GM12878 (cell line): ENCODE measurements at regions not wholly inside any gene's neighbourhood (a gene's known extent, or its start where the extent isn't known, plus 50 kb on each side); places are given as distances from the start of the nearest gene placed in this dataset.

Experiments used
- ATAC-seq: fragments of 200-7000 bp; cut with Tn5 transposase; 3 replicates; pipeline ENCODE4 v1.9.1; 2020; ENCODE audit warnings: mild to moderate bottlenecking, moderate library complexity
- BruUV-seq: library from RNA; stranded (reverse); fragments of 400-500 nt; replicated peaks from 2 replicates; lab custom pipeline; 2021; lab: Mats Ljungman, UMichigan
- CTCF ChIA-PET: fragments of 300-600 bp; sonication (Branson Sonifier 250); formaldehyde crosslinking; extraction: SDS; loops from one replicate; lab custom pipeline; 2021; ENCODE audit warnings: inconsistent platforms; lab: Yijun Ruan, JAX
- POLR2A ChIA-PET: fragments of 350-600 bp; formaldehyde crosslinking; extraction: SDS; loops from one replicate; lab custom pipeline; 2021; ENCODE audit warnings: inconsistent platforms; lab: Charles Lee
- RAD21 ChIA-PET: fragments of 300-600 bp; sonication (Branson Sonifier 250); formaldehyde crosslinking; loops from one replicate; lab custom pipeline; 2023; ENCODE audit warnings: antibody characterized with exemption; ENCODE audit not compliant: unreplicated experiment; lab: Charles Lee
- SMC1A ChIA-PET: fragments of 300-600 bp; sonication (Branson Sonifier 250); formaldehyde crosslinking; loops from one replicate; lab custom pipeline; 2023; ENCODE audit not compliant: unreplicated experiment, uncharacterized antibody; lab: Charles Lee
- DNase-seq: peaks from one replicate; pipeline ENCODE4 v3.0.0-alpha.2; 2011; ENCODE audit warnings: low read depth, low spot score
- FAIRE-seq: peaks from 3 replicates; lab custom pipeline; 2011; peaks lifted over from hg19 to GRCh38; lab: Jason Lieb, UNC
- H2AFZ ChIP-seq: 2 replicates; pipeline ENCODE4 v1.6.0; 2011; ENCODE audit warnings: low read depth, low read length, control low read depth; ENCODE audit not compliant: control insufficient read depth
- H3K27ac ChIP-seq: 2 replicates; pipeline ENCODE4 v1.5.1; 2011; ENCODE audit warnings: control low read depth; ENCODE audit not compliant: control insufficient read depth, insufficient read depth
- H3K27me3 ChIP-seq, 2 experiments: replicated peaks in 1 of 2; 2 replicates each; pipeline versions ENCODE4 v1.6.0 to v1.6.1; 2011; ENCODE audit warnings: low read length in 1 of 2; ENCODE audit not compliant: control insufficient read depth in 2 of 2, insufficient read depth in 2 of 2
- H3K36me3 ChIP-seq, 2 experiments: 2 replicates each; pipeline ENCODE4 v1.5.1; 2011; ENCODE audit warnings: low read length in 1 of 2; ENCODE audit not compliant: control insufficient read depth in 2 of 2, insufficient read depth in 2 of 2
- H3K4me1 ChIP-seq: 2 replicates; pipeline ENCODE4 v1.6.1; 2011; ENCODE audit warnings: mild to moderate bottlenecking, low read length, moderate library complexity, mixed read lengths; ENCODE audit not compliant: control insufficient read depth, insufficient read depth
- H3K4me2 ChIP-seq: 2 replicates; pipeline ENCODE4 v1.6.0; 2011; ENCODE audit warnings: control low read depth; ENCODE audit not compliant: control insufficient read depth, insufficient read depth
- H3K4me3 ChIP-seq: fragments of 200-600 bp; sonication (generic); 2 replicates; pipeline ENCODE4 v1.5.1; 2016
- H3K79me2 ChIP-seq: 2 replicates; pipeline ENCODE4 v1.6.0; 2011; ENCODE audit warnings: low read length; ENCODE audit not compliant: control insufficient read depth, insufficient read depth
- H3K9ac ChIP-seq: 2 replicates; pipeline ENCODE4 v1.8.0; 2011; ENCODE audit warnings: low read length, control low read depth, mixed read lengths; ENCODE audit not compliant: control insufficient read depth, insufficient read depth
- H3K9me3 ChIP-seq: replicated peaks from 3 replicates; pipeline ENCODE4 v1.5.1; 2011; ENCODE audit warnings: mild to moderate bottlenecking, low read length; ENCODE audit not compliant: control insufficient read depth, insufficient read depth
- H4K20me1 ChIP-seq: 2 replicates; pipeline ENCODE4 v1.6.0; 2011; ENCODE audit not compliant: control insufficient read depth, insufficient read depth
- BCLAF1 ChIP-seq: fragments of 450-650 bp; IDR thresholded peaks from 2 replicates; pipeline ENCODE4 v1.6.1; 2017; ENCODE audit warnings: antibody characterized with exemption, mild to moderate bottlenecking, moderate library complexity
- CEBPB ChIP-seq, 2 experiments: fragments of 150-350 bp in 1 of 2; IDR thresholded peaks; 2 replicates each; pipeline ENCODE4 v1.6.1; 2012 to 2014; ENCODE audit warnings: low read depth in 2 of 2, low read length in 2 of 2, borderline replicate concordance in 1 of 2, inconsistent platforms in 1 of 2
- CREB1 ChIP-seq: IDR thresholded peaks from 2 replicates; pipeline ENCODE4 v1.6.1; 2012; ENCODE audit warnings: low read depth, mild to moderate bottlenecking, inconsistent platforms
- DPF2 ChIP-seq: fragments of 450-650 bp; IDR thresholded peaks from 2 replicates; pipeline ENCODE4 v1.6.1; 2017; ENCODE audit warnings: mild to moderate bottlenecking
- HCFC1 ChIP-seq: fragments of 150-350 bp; IDR thresholded peaks from 2 replicates; pipeline ENCODE4 v1.6.1; 2014; ENCODE audit warnings: low read length
- JUND ChIP-seq: IDR thresholded peaks from 2 replicates; pipeline ENCODE4 v1.6.1; 2012; ENCODE audit warnings: low read depth, mild to moderate bottlenecking, low read length, improper control_type of control experiment, moderate library complexity
- TARDBP ChIP-seq: IDR thresholded peaks from 2 replicates; pipeline ENCODE4 v1.6.1; 2016; ENCODE audit warnings: borderline replicate concordance
- ZBTB33 ChIP-seq: fragments of 450-650 bp; IDR thresholded peaks from 2 replicates; pipeline ENCODE4 v1.6.1; 2017; ENCODE audit warnings: mild to moderate bottlenecking
- WGBS: methylation state at CpG from one replicate; pipeline ENCODE4 v1.1.6; 2016; ENCODE audit warnings: low lambda C conversion rate; ENCODE audit not compliant: insufficient replicate concordance, insufficient coverage; ENCODE audit errors: missing lambda C conversion rate; 5-methylcytosine and 5-hydroxymethylcytosine counted together
- in situ Hi-C: fragments of 300-500 bp; cut with MboI; formaldehyde crosslinking; loops from 9 replicates; pipeline ENCODE4 v1.14.3; 2018; ENCODE audit warnings: mixed read lengths
- intact Hi-C: fragments of 100-400 bp; cut with micrococcal nuclease; formaldehyde crosslinking; loops from one replicate; pipeline ENCODE4 v1.14.2; 2022; ENCODE audit not compliant: unreplicated experiment
- TF ChIP-seq, protein P1 (sequence below): fragments of 150-350 bp; IDR thresholded peaks from 2 replicates; pipeline ENCODE4 v1.6.1; 2014; ENCODE audit warnings: mild to moderate bottlenecking, low read depth, low read length
- TF ChIP-seq, protein P2 (sequence below): fragments of 450-650 bp; IDR thresholded peaks from 2 replicates; pipeline ENCODE4 v1.6.1; 2017; ENCODE audit warnings: borderline replicate concordance

GRCh38 chr9:108093773-108094675, 604.5 kb upstream of the KLF4 start:
- Histone ChIP-seq H3K27ac (no peak overlapping the region), H2AFZ (no peak overlapping the region)
- no peak for FAIRE-seq

DNA sequence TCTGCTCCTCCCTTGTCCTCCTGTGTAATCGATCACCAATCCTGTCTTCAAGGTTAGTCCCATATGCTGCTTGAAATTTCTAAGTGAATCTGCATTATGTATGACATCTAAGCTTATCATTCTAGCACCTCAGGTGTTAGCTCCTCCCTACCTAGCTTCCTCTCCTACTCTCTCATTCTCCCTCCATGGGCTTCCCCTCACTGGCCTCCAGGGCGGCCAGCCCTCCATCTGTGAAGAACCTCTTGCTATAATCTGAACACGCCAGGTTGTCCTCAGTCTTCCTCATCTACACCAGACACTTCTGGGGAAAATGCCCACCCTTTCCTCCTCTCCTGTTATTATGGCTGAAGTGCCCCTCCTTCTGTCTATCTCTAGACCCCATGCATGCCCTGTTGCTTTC, 599.3 kb upstream of the KLF4 start:
- ChIA-PET CTCF (no interaction called here), RAD21 (no interaction called here), SMC1A (no interaction called here), POLR2A (no interaction called here)
- no peaks in the 10 kb centered on the region for H3K79me2 ChIP-seq
- no peak for FAIRE-seq
- no peaks in the 10 kb centered on the region for H3K27me3 ChIP-seq
- no TSS peak for BruUV-seq
- no peak overlapping the region for H3K9ac ChIP-seq
- no peak for DNase-seq
- H3K36me3 ChIP-seq: no peaks in the 10 kb centered on the region
- H3K9me3 ChIP-seq: no peaks in the 10 kb centered on the region
- no peak overlapping the region for H2AFZ ChIP-seq
- 19% methylated on average over 3 of the region's 3 CpGs for WGBS
- no peak overlapping the region for H3K27ac ChIP-seq
- in situ Hi-C loops: no loop called here
- H3K4me3 ChIP-seq: no peak overlapping the region
- intact Hi-C loops: no loop called here
- no peak for ATAC-seq
- H4K20me1 ChIP-seq: no peaks in the 10 kb centered on the region
- no peaks in the 10 kb centered on the region for H3K4me1 ChIP-seq
- no peak overlapping the region for H3K4me2 ChIP-seq
- TF ChIP-seq BCLAF1 (no peak), ZBTB33 (no peak), TARDBP (no peak), CREB1 (no peak), HCFC1 (no peak)
- TF ChIP-seq, protein P1, sequence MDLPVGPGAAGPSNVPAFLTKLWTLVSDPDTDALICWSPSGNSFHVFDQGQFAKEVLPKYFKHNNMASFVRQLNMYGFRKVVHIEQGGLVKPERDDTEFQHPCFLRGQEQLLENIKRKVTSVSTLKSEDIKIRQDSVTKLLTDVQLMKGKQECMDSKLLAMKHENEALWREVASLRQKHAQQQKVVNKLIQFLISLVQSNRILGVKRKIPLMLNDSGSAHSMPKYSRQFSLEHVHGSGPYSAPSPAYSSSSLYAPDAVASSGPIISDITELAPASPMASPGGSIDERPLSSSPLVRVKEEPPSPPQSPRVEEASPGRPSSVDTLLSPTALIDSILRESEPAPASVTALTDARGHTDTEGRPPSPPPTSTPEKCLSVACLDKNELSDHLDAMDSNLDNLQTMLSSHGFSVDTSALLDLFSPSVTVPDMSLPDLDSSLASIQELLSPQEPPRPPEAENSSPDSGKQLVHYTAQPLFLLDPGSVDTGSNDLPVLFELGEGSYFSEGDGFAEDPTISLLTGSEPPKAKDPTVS: no peak
- TF ChIP-seq, protein P2, sequence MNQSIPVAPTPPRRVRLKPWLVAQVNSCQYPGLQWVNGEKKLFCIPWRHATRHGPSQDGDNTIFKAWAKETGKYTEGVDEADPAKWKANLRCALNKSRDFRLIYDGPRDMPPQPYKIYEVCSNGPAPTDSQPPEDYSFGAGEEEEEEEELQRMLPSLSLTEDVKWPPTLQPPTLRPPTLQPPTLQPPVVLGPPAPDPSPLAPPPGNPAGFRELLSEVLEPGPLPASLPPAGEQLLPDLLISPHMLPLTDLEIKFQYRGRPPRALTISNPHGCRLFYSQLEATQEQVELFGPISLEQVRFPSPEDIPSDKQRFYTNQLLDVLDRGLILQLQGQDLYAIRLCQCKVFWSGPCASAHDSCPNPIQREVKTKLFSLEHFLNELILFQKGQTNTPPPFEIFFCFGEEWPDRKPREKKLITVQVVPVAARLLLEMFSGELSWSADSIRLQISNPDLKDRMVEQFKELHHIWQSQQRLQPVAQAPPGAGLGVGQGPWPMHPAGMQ: no peak

More at GRCh38 chr9:108093773-108094675, 604.5 kb upstream of the KLF4 start:
- no peak for TF ChIP-seq CEBPB (IDR thresholded peaks at IDR 0.05; ENCODE audit: borderline replicate concordance in 1 of 2, low read depth in 2 of 2, low read length in 2 of 2)
- no peak for TF ChIP-seq JUND
- no peak for TF ChIP-seq DPF2
- Histone ChIP-seq H3K4me1 (no peaks in the 10 kb centered on the region), H3K9me3 (no peaks in the 10 kb centered on the region), H3K4me2 (no peak overlapping the region), H3K27me3 (no peaks in the 10 kb centered on the region), H3K4me3 (no peak overlapping the region), H3K36me3 (no peaks in the 10 kb centered on the region), H4K20me1 (no peaks in the 10 kb centered on the region), H3K9ac (no peak overlapping the region), H3K79me2 (no peaks in the 10 kb centered on the region)
- in situ Hi-C loops: no loop called here
- no TSS peak for BruUV-seq
- ChIA-PET RAD21 (no interaction called here), SMC1A (interaction anchor here (0.9 kb wide), 1 partner anchor 41 kb away, joined by 3 read pairs; no protein-coding TSS in a partner anchor), CTCF (interaction anchor here (0.5 kb wide), 1 partner anchor 835 kb away, joined by 3 read pairs; no protein-coding TSS in a partner anchor), POLR2A (no interaction called here)
- WGBS: 0% methylated on average over 1 of the region's 1 CpG
- intact Hi-C loops: no loop called here
- no peak for ATAC-seq
- no peak for DNase-seq
